Natural killer cell (primary cell): ENCODE measurements at regions not wholly inside any gene's neighbourhood (a gene's known extent, or its start where the extent isn't known, plus 50 kb on each side); places are given as distances from the start of the nearest gene placed in this dataset.

Experiments
- ATAC-seq, 3 donors: fragments of 150-1000 bp in 2 of 3; fragments of 200-7000 bp in 1 of 3; cut with Tn5 transposase; 1 replicate in 1 of 3; 2 replicates in 2 of 3; pipeline ENCODE4 v1.10.0; 2021; ENCODE audit warnings: mild to moderate bottlenecking in 2 of 3, moderate library complexity in 2 of 3
- DNase-seq, 2 donors: peaks; one replicate each; pipeline versions ENCODE4 v3.0.0 to v3.0.0-alpha.2; 2013 to 2021; ENCODE audit warnings: mixed read lengths in 1 of 2
- H3K27ac ChIP-seq: one replicate; pipeline ENCODE4 v1.5.1; 2013; ENCODE audit warnings: mild to moderate bottlenecking, low read length
- H3K27me3 ChIP-seq: one replicate; pipeline ENCODE4 v1.6.1; 2013; ENCODE audit warnings: low read length; ENCODE audit not compliant: control insufficient read depth, insufficient read depth
- H3K36me3 ChIP-seq: one replicate; pipeline ENCODE4 v1.6.1; 2013; ENCODE audit warnings: low read length; ENCODE audit not compliant: control insufficient read depth, insufficient read depth
- H3K4me1 ChIP-seq: one replicate; pipeline ENCODE4 v1.6.1; 2013; ENCODE audit warnings: low read length; ENCODE audit not compliant: control insufficient read depth, insufficient read depth
- H3K4me3 ChIP-seq: one replicate; pipeline ENCODE4 v1.5.1; 2013; ENCODE audit warnings: low read length
- H3K9me3 ChIP-seq: one replicate; pipeline ENCODE4 v1.6.1; 2013; ENCODE audit warnings: low read length; ENCODE audit not compliant: control insufficient read depth, insufficient read depth
- H3K27ac Mint-ChIP-seq, 2 donors: one replicate each; pipeline ENCODE4 v1.8.0; 2022; ENCODE audit warnings: mild to moderate bottlenecking in 2 of 2, mixed read lengths in 2 of 2, moderate library complexity in 1 of 2
- H3K27me3 Mint-ChIP-seq, 2 donors: one replicate each; pipeline ENCODE4 v1.8.0; 2022; ENCODE audit warnings: low read depth in 2 of 2, mixed read lengths in 2 of 2
- H3K36me3 Mint-ChIP-seq: one replicate; pipeline ENCODE4 v1.8.0; 2022; ENCODE audit warnings: mixed read lengths
- H3K4me1 Mint-ChIP-seq, 2 donors: one replicate each; pipeline ENCODE4 v1.8.0; 2022; ENCODE audit warnings: mixed read lengths in 2 of 2
- H3K4me3 Mint-ChIP-seq: one replicate; pipeline ENCODE4 v1.8.0; 2022; ENCODE audit warnings: mild to moderate bottlenecking, moderate library complexity, mixed read lengths
- H3K9me3 Mint-ChIP-seq, 2 donors: one replicate each; pipeline ENCODE4 v1.8.0; 2022; ENCODE audit warnings: mixed read lengths in 2 of 2
- WGBS: methylation state at CpG from one replicate; pipeline ENCODE4 v1.1.7; 2013; ENCODE audit warnings: missing lambda C conversion rate; ENCODE audit not compliant: insufficient coverage; 5-methylcytosine and 5-hydroxymethylcytosine counted together
- intact Hi-C: fragments of 100-400 bp; cut with micrococcal nuclease; formaldehyde crosslinking; loops from one replicate; pipeline ENCODE4 v1.14.2; 2022
- TF ChIP-seq, protein P1 (sequence below): fragments of 200-600 bp; IDR thresholded peaks from one replicate; pipeline ENCODE4 v1.8.0; 2022; ENCODE audit warnings: antibody characterized with exemption

DNA sequence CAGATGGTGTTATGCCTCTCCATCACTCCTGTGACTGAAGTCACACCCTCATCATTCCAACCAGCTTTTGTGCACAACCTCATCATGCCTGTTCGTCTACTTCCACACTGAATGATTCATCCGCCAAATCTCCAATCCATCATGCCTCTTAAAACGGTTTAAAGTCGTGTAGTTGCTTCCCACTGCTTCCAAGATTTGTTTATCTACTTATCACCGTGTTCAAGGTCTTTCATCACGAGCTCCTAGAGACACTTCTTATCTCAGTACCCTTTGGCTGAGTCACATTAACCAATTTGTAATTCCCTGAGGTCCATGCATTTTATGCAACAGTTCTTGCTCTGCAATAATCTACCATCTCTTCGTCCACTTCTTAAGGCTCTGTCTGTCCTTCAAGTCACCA, 592.3 kb upstream of the ID2 start:
- Histone ChIP-seq H3K9me3 (no peaks in the 10 kb centered on the region), H3K27ac (no peak overlapping the region), H3K4me3 (no peak overlapping the region), H3K36me3 (no peaks in the 10 kb centered on the region), H3K27me3 (no peaks in the 10 kb centered on the region), H3K4me1 (peaks cover 3% of the 10 kb centered on the region)
- WGBS: 95% methylated on average over 7 of the region's 7 CpGs
- Mint-ChIP-seq H3K4me3 (no peak overlapping the region), H3K36me3 (no peaks in the 10 kb centered on the region), H3K27me3 (no peaks in the 10 kb centered on the region), H3K4me1 (peaks cover 0 to 6% of the 10 kb centered on the region in 2 donors), H3K27ac (no peak overlapping the region), H3K9me3 (no peaks in the 10 kb centered on the region)
- DNase-seq (no peak), ATAC-seq (no peak)
- TF ChIP-seq, protein P1, sequence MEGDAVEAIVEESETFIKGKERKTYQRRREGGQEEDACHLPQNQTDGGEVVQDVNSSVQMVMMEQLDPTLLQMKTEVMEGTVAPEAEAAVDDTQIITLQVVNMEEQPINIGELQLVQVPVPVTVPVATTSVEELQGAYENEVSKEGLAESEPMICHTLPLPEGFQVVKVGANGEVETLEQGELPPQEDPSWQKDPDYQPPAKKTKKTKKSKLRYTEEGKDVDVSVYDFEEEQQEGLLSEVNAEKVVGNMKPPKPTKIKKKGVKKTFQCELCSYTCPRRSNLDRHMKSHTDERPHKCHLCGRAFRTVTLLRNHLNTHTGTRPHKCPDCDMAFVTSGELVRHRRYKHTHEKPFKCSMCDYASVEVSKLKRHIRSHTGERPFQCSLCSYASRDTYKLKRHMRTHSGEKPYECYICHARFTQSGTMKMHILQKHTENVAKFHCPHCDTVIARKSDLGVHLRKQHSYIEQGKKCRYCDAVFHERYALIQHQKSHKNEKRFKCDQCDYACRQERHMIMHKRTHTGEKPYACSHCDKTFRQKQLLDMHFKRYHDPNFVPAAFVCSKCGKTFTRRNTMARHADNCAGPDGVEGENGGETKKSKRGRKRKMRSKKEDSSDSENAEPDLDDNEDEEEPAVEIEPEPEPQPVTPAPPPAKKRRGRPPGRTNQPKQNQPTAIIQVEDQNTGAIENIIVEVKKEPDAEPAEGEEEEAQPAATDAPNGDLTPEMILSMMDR: no peak
- intact Hi-C loops: no loop called here

DNA sequence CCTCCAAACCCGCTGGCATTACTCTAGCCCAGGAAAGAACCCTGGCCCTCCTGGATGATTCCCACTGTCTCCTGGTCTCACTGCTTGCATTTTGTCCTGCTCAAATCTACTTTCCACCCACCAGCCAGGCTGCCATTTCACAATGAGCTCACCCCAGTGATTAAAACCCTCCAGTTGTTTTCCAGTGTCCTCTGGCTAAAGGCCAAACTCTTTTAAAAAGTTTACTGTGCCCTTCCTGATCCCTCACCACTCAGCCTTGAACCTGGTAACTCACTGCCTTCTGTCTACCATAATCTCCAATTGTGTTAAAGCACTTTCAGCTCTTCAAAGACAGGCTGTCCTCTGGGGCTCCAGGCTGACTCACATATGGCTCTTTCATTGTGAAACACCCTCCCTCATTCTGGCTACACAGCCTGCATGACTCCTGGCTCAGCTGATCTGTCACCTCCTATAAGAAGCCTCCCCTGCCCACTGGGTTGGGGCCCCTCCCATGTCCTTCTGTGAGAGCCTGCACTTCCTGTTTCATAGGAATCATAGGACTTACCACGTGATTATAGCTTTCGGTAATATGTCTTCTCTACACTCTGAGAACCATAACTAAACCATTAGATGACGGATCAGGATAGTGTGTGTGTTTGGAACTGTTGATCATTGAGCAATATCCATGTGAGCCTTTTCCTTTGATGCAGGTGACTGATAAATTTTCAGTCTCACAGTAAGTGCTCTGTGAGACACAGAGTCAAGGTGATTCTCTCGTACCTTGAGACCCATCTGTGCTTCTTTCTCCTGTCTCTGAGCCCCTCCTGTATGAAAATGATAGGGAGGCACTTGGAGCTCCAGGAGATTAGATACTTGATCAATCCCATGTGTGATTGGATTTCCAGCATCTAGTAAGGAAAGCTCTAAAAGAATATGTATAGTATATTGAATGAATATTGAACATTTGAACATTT, 590.8 kb upstream of the ID2 start:
- H3K36me3 Mint-ChIP-seq: no peaks in the 10 kb centered on the region
- peaks cover 3% of the 10 kb centered on the region for H3K4me1 ChIP-seq
- no peaks in the 10 kb centered on the region for H3K9me3 ChIP-seq
- H3K4me3 ChIP-seq: no peak overlapping the region
- H3K27me3 ChIP-seq: no peaks in the 10 kb centered on the region
- no peaks in the 10 kb centered on the region for H3K27me3 Mint-ChIP-seq
- ATAC-seq (peak; percentile 81 to 97 (median 85)), DNase-seq (peak in 1 of 2 donors; percentile 10)
- H3K9me3 Mint-ChIP-seq: no peaks in the 10 kb centered on the region
- no peak overlapping the region for H3K27ac Mint-ChIP-seq
- WGBS: 81% methylated on average over 5 of the region's 5 CpGs
- H3K4me1 Mint-ChIP-seq: peaks cover under 1 to 8% of the 10 kb centered on the region in 2 donors
- H3K4me3 Mint-ChIP-seq: no peak overlapping the region
- TF ChIP-seq, protein P1: no peak
- no peaks in the 10 kb centered on the region for H3K36me3 ChIP-seq
- intact Hi-C loops: no loop called here
- H3K27ac ChIP-seq: no peak overlapping the region

DNA sequence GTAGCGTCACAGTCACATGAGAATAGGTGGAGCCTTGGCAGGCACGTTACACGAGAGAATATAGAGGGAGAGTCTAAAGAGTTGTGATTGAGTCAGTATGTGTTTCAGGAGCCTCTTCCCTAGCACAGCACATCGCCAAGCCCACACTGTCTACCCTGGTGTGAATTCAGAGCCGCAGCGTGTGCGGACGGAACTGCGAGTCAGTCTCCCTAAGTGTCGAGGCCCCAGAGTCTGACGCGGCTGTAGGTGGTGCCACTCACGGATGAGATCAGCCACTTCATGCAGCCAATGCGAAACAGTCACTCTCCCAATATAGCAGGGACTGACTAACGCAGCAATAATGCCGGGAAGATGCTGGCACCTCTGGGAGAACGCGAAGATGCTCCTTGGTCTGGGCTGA, 587.3 kb upstream of the ID2 start:
- Mint-ChIP-seq H3K4me3 (no peak overlapping the region), H3K9me3 (no peaks in the 10 kb centered on the region), H3K27me3 (no peaks in the 10 kb centered on the region), H3K4me1 (peaks cover 6 to 18% of the 10 kb centered on the region in 2 donors), H3K27ac (no peak overlapping the region), H3K36me3 (no peaks in the 10 kb centered on the region)
- no peak for ATAC-seq
- DNase-seq: no peak
- peaks cover 3% of the 10 kb centered on the region for H3K4me1 ChIP-seq
- TF ChIP-seq, protein P1: no peak
- no peak overlapping the region for H3K27ac ChIP-seq
- intact Hi-C loops: no loop called here
- no peaks in the 10 kb centered on the region for H3K9me3 ChIP-seq
- 97% methylated on average over 18 of the region's 18 CpGs for WGBS
- no peaks in the 10 kb centered on the region for H3K27me3 ChIP-seq
- H3K4me3 ChIP-seq: no peak overlapping the region
- no peaks in the 10 kb centered on the region for H3K36me3 ChIP-seq
